Common myeloid progenitor, CD34-positive (primary cell): ENCODE measurements at regions not wholly inside any gene's neighbourhood (a gene's known extent, or its start where the extent isn't known, plus 50 kb on each side); places are given as distances from the start of the nearest gene placed in this dataset.
"Not testable (repeated sequence)": the region's sequence is repeated elsewhere in the genome, so short reads cannot be mapped to it uniquely, and the experiment has no call there.

Source experiments
- CTCF ChIA-PET: fragments of 350-600 bp; sonication (Branson Sonifier 250); formaldehyde crosslinking; loops from one replicate; lab custom pipeline; 2021; ENCODE audit warnings: antibody characterized with exemption; lab: Charles Lee
- POLR2A ChIA-PET: fragments of 350-600 bp; sonication (Branson Sonifier 250); formaldehyde crosslinking; loops from one replicate; lab custom pipeline; 2021; ENCODE audit warnings: antibody characterized with exemption; lab: Charles Lee
- DNase-seq, 3 donors: peaks; one replicate each; pipeline versions ENCODE4 v3.0.0 to v3.0.0-alpha.2; 2013
- H3K27ac ChIP-seq, 2 experiments: 1 replicate in 1 of 2; 2 replicates in 1 of 2; pipeline ENCODE4 v1.7.0; 2013; ENCODE audit warnings: inconsistent platforms in 2 of 2, low read length in 2 of 2, mild to moderate bottlenecking in 2 of 2, low read depth in 1 of 2, moderate library complexity in 1 of 2; ENCODE audit not compliant: severe bottlenecking in 2 of 2, insufficient read depth in 1 of 2, poor library complexity in 1 of 2
- H3K27me3 ChIP-seq, 5 experiments: replicated peaks in 2 of 5; 1 replicate in 3 of 5; 2 replicates in 2 of 5; pipeline versions ENCODE4 v1.6.1 to v1.7.0; 2013; ENCODE audit warnings: low read length in 4 of 5, mild to moderate bottlenecking in 2 of 5, moderate library complexity in 2 of 5, inconsistent platforms in 1 of 5; ENCODE audit not compliant: insufficient read depth in 5 of 5, control insufficient read depth in 4 of 5
- H3K36me3 ChIP-seq, 4 experiments: 1 replicate in 2 of 4; 2 replicates in 2 of 4; pipeline versions ENCODE4 v1.6.1 to v1.7.0; 2013; ENCODE audit warnings: low read length in 3 of 4, control low read depth in 1 of 4, mild to moderate bottlenecking in 1 of 4; ENCODE audit not compliant: control insufficient read depth in 4 of 4, insufficient read depth in 4 of 4
- H3K4me1 ChIP-seq, 4 experiments: 1 replicate in 3 of 4; 2 replicates in 1 of 4; pipeline versions ENCODE4 v1.6.1 to v1.7.1; 2013; ENCODE audit warnings: low read length in 3 of 4, mild to moderate bottlenecking in 3 of 4, control low read depth in 1 of 4, inconsistent platforms in 1 of 4, moderate library complexity in 1 of 4; ENCODE audit not compliant: control insufficient read depth in 4 of 4, insufficient read depth in 4 of 4; ENCODE audit errors: control extremely low read depth in 1 of 4
- H3K4me3 ChIP-seq, 7 experiments: 1 replicate in 4 of 7; 2 replicates in 3 of 7; pipeline versions ENCODE4 v1.5.1 to v1.7.0; 2013; ENCODE audit warnings: mild to moderate bottlenecking in 7 of 7, low read length in 6 of 7, moderate library complexity in 6 of 7, inconsistent platforms in 2 of 7, low read depth in 2 of 7, control low read depth in 1 of 7; ENCODE audit not compliant: insufficient read depth in 4 of 7, control insufficient read depth in 1 of 7; ENCODE audit errors: extremely low read depth in 1 of 7
- H3K9me3 ChIP-seq, 5 experiments: 1 replicate in 4 of 5; 2 replicates in 1 of 5; pipeline versions ENCODE4 v1.6.1 to v1.7.1; 2013; ENCODE audit warnings: low read length in 4 of 5, mild to moderate bottlenecking in 2 of 5, inconsistent platforms in 1 of 5, low read depth in 1 of 5, moderate library complexity in 1 of 5; ENCODE audit not compliant: control insufficient read depth in 4 of 5, insufficient read depth in 2 of 5; ENCODE audit errors: control extremely low read depth in 1 of 5
- WGBS: methylation state at CpG from one replicate; pipeline ENCODE4 v1.1.5; 2013; ENCODE audit not compliant: insufficient coverage; 5-methylcytosine and 5-hydroxymethylcytosine counted together

GRCh38 chr15:23763021-23763420 is 75.9 kb upstream of the NDN start:
- Histone ChIP-seq H3K27me3 (no peaks in the 10 kb centered on the region), H3K36me3 (no peaks in the 10 kb centered on the region), H3K9me3 (peaks cover 0 to 8% (median 0%) of the 10 kb centered on the region in 5 experiments), H3K4me3 (no peak overlapping the region), H3K27ac (no peak overlapping the region), H3K4me1 (no peaks in the 10 kb centered on the region)
- ChIA-PET CTCF (no interaction called here), POLR2A (no interaction called here)
- no peak for DNase-seq
- WGBS = 81% methylated on average over 3 of the region's 9 CpGs

DNA sequence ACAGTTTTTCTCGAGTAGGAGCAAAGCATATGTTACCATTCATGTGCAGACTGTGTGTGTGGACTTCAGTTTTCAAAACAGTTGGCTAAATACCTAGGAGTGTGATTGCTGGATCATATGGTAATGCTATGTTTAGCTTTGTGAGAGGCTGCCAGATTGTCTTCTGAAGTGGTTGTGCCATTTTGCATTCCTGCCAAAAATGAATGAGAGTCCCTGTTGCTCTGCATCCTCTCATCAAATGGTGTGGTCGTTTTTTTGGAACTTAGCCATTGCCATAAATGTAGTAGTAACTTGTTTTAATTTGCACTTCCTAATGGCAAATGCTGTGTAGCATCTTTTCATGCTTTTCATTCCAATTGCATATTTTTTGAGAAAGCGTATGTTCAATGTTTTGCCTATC is 77.2 kb upstream of the NDN start:
- Histone ChIP-seq H3K36me3 (no peaks in the 10 kb centered on the region), H3K27ac (no peak overlapping the region), H3K4me1 (no peaks in the 10 kb centered on the region), H3K9me3 (peaks cover 0 to 9% (median 0%) of the 10 kb centered on the region in 5 experiments), H3K27me3 (no peaks in the 10 kb centered on the region), H3K4me3 (no peak overlapping the region)
- CTCF ChIA-PET = no interaction called here
- POLR2A ChIA-PET = no interaction called here
- DNase-seq = no peak
- 94% methylated on average over 2 of the region's 3 CpGs for WGBS

- H3K9me3 ChIP-seq = peaks cover 0 to 9% (median 0%) of the 10 kb centered on the region in 5 experiments
- no peaks in the 10 kb centered on the region for H3K36me3 ChIP-seq
- H3K4me3 ChIP-seq = no peak overlapping the region
- CTCF ChIA-PET = no interaction called here
- POLR2A ChIA-PET = no interaction called here
- DNase-seq = no peak
- WGBS = 100% methylated on average over 2 of the region's 4 CpGs
- no peaks in the 10 kb centered on the region for H3K4me1 ChIP-seq
- no peaks in the 10 kb centered on the region for H3K27me3 ChIP-seq
- H3K27ac ChIP-seq = no peak overlapping the region
Measured at GRCh38 chr15:23764716-23765115, 77.6 kb upstream of the NDN start.

GRCh38 chr15:23766779-23767178 is 79.7 kb upstream of the NDN start:
- DNase-seq, H3K36me3 ChIP-seq, H3K9me3 ChIP-seq, H3K4me1 ChIP-seq, POLR2A ChIA-PET, H3K4me3 ChIP-seq, CTCF ChIA-PET, H3K27ac ChIP-seq, H3K27me3 ChIP-seq: not testable (repeated sequence)
- 100% methylated on average over 1 of the region's 2 CpGs for WGBS

GRCh38 chr15:23773093-23773492 is 86.0 kb upstream of the NDN start:
- no peaks in the 10 kb centered on the region for H3K4me1 ChIP-seq
- no peaks in the 10 kb centered on the region for H3K27me3 ChIP-seq
- no peak overlapping the region for H3K4me3 ChIP-seq
- no peak for DNase-seq
- POLR2A ChIA-PET = no interaction called here
- CTCF ChIA-PET = no interaction called here
- H3K36me3 ChIP-seq = no peaks in the 10 kb centered on the region
- H3K27ac ChIP-seq = no peak overlapping the region
- peaks cover 0 to 4% (median 0%) of the 10 kb centered on the region in 5 experiments for H3K9me3 ChIP-seq

DNA sequence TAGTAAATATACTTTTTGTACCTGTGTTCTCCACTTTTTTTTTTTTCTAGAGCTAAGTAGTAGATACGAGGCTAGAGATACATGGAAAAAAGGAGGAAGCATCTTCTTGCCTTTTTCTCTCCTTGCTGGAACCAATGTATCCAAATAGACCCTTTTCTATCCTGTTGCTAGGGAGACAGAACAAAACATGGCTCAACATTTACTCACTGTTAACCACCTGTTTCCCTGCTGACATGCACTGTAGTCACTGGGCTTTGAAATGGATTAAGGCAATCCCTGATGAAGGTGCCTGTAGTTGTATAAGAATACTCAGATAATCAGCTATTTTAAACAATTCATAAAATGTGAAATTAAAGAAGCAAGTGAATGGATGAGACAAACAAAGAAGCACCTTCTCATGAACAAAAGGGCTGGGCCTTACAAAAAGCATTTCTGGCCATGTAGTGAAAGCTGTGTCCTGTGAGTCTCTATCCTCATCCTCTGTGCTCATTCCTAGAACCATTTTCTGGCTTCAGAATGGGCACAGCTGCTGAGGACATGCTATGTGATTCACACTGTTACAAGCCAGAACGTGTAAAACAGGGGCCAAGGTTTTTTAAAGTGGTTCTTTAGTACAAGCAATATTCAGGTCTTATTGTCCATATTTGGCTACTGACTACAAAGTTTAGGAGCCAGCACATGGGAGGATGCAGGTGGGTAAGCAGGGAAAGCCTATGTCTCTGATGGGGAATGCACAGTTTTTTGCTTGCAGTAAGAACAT is 100.4 kb upstream of the NDN start:
- WGBS = 50% methylated on average over 1 of the region's 2 CpGs
- POLR2A ChIA-PET = no interaction called here
- DNase-seq = no peak
- CTCF ChIA-PET = no interaction called here
- Histone ChIP-seq H3K4me1 (no peaks in the 10 kb centered on the region), H3K27ac (no peak overlapping the region), H3K27me3 (no peaks in the 10 kb centered on the region), H3K9me3 (peaks cover 0 to 2% (median 0%) of the 10 kb centered on the region in 5 experiments), H3K4me3 (no peak overlapping the region), H3K36me3 (no peaks in the 10 kb centered on the region)

DNA sequence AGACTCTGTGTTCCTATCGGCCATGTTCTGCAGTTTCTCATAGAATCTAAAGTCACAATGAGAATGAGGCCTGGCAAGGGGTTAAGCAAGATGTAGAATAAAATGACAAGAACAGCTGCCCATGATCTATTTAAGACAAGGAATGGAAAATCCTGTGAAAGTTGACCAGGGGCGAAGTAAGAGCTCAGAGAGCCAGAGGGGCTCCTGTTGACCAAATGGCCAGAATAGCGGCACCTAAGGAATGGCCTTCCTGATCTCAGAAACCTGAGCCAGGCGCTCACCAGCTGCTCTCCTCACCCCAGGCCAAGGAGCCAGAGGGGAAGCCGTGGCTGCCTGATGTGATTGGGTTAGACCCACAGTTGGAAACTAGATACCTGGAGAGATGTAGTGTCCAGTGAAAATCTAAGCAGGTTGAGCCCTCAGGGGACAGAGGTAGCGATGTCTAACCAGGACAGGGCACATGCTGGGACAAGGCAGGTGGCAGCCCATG is 106.1 kb upstream of the NDN start:
- Histone ChIP-seq H3K36me3 (no peaks in the 10 kb centered on the region), H3K4me1 (no peaks in the 10 kb centered on the region), H3K27me3 (no peaks in the 10 kb centered on the region), H3K27ac (no peak overlapping the region), H3K4me3 (no peak overlapping the region), H3K9me3 (peaks cover 0 to 4% (median 0%) of the 10 kb centered on the region in 5 experiments)
- CTCF ChIA-PET = no interaction called here
- WGBS = 58% methylated on average over 3 of the region's 6 CpGs
- DNase-seq = no peak
- POLR2A ChIA-PET = no interaction called here
